ENCODE measurements at regions not wholly inside any gene's neighbourhood (a gene's known extent, or its start where the extent isn't known, plus 50 kb on each side); places are given as distances from the start of the nearest gene placed in this dataset.

DNA sequence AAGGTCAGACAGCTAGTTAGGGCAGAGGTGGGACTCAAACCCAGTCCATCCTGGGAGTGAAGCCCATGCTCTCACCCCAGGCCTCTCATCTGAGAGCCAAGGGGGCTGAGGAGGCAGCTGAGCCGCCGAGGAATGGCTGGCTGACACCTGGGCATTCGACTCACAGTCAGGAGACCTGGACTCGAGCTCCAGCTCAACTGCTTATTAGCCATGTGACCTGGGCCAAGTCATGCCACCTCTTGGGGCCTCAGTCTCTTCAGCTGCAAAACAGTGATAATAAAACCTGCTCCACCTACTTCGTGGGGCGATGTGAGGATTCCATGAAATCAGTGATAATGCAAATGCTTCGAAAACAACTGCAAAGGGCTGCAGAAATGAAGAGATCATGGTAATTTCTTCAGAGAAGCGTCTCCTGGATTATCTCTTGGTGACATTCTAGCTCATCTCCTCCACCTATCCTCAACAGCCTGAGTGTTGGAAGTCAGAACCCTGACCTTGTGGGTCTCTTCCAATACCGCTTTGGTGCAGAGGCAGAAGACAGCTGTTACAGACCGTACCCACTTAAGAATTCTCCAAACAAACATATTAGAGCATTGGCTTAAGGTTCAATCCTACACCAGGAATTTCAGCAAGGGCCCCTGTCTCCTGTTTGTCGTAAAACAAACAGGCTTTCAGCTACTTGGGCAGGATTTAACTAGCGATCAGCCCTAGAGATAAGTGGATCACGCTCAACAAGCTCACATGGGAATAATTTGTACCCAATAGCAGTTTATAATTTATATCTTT is 60.0 kb upstream of the PIM1 start:
- intact Hi-C loops (cut with DNase I): loop anchor here (10.0 kb wide), 1 partner anchor 55 kb away; no protein-coding TSS in a partner anchor
- Histone ChIP-seq H3K27me3 (no peaks in the 10 kb centered on the region), H3K9me3 (no peaks in the 10 kb centered on the region), H3K27ac (peak overlapping the region; percentile 73 to 74 (median 73)), H3K4me3 (replicated peaks in 1 of 3) (no peak overlapping the region), H3K4me1 (peaks cover 11 to 17% of the 10 kb centered on the region in 2 donors), H3K36me3 (no peaks in the 10 kb centered on the region)
- TF ChIP-seq POLR2A (IDR thresholded peaks at IDR 0.05): peak in 1 of 2 donors; percentile 37
- no peak for TF ChIP-seq CTCF (IDR thresholded peaks at IDR 0.05)
- DNase-seq: peak; percentile 48 to 52
- 53 to 61% methylated on average over 13 of the region's 13 CpGs for WGBS, 2 donors

- H3K36me3 ChIP-seq: no peaks in the 10 kb centered on the region
- H3K4me3 ChIP-seq (replicated peaks in 1 of 3): no peak overlapping the region
- peak overlapping the region; percentile 73 to 74 (median 73) for H3K27ac ChIP-seq
- 71 to 83% methylated on average over 11 of the region's 11 CpGs for WGBS, 2 donors
- no peak for TF ChIP-seq POLR2A (IDR thresholded peaks at IDR 0.05)
- TF ChIP-seq CTCF (IDR thresholded peaks at IDR 0.05): no peak
- DNase-seq: no peak
- H3K9me3 ChIP-seq: no peaks in the 10 kb centered on the region
- H3K4me1 ChIP-seq: peaks cover 11 to 17% of the 10 kb centered on the region in 2 donors
- intact Hi-C loops (cut with DNase I): no loop called here
- H3K27me3 ChIP-seq: no peaks in the 10 kb centered on the region
Observed at GRCh38 chr6:37110500-37111461, 59.2 kb upstream of the PIM1 start.

DNA sequence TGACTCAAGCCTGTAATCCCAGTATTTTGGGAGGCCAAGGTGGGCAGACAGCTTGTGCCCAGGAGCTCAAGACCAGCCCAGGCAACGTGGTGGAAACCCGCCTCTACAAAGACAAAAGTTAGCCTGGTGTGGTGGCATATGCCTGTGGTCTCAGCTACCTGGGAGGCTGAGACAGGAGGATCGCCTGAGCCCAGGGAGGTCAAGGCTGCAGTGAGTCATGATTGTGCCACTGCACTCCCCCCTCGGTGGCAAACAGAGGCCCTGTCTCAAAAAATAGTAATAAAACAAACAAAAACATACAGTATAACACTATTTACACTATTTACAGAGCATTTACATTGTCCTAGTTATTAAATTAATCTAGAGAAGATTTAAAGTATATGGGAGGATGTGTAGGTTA is 56.0 kb upstream of the PIM1 start:
- H3K4me3 ChIP-seq (replicated peaks in 1 of 3): no peak overlapping the region

GRCh38 chr6:37114612-37115011 is 55.3 kb upstream of the PIM1 start:
- Histone ChIP-seq H3K9me3 (no peaks in the 10 kb centered on the region), H3K27ac (no peak overlapping the region)

More for the DNA sequence above, 56.0 kb upstream of the PIM1 start:
- no peak for TF ChIP-seq CTCF (IDR thresholded peaks at IDR 0.05)
- no peak for TF ChIP-seq POLR2A (IDR thresholded peaks at IDR 0.05)
- no peak for DNase-seq
- Histone ChIP-seq H3K27me3 (no peaks in the 10 kb centered on the region), H3K4me1 (peaks cover 11 to 17% of the 10 kb centered on the region in 2 donors), H3K9me3 (no peaks in the 10 kb centered on the region), H3K27ac (no peak overlapping the region), H3K36me3 (no peaks in the 10 kb centered on the region)
- intact Hi-C loops (cut with DNase I): no loop called here
- 91 to 100% methylated on average over 4 of the region's 4 CpGs for WGBS, 2 donors

More at GRCh38 chr6:37114612-37115011, 55.3 kb upstream of the PIM1 start:
- Histone ChIP-seq H3K4me1 (peaks cover 9 to 13% of the 10 kb centered on the region in 2 donors), H3K36me3 (no peaks in the 10 kb centered on the region), H3K4me3 (replicated peaks in 1 of 3) (no peak overlapping the region), H3K27me3 (no peaks in the 10 kb centered on the region)
- WGBS, 2 donors: 91 to 93% methylated on average over 4 of the region's 4 CpGs
- intact Hi-C loops (cut with DNase I): no loop called here
- DNase-seq: no peak
- TF ChIP-seq POLR2A (IDR thresholded peaks at IDR 0.05) (no peak), CTCF (IDR thresholded peaks at IDR 0.05) (no peak)

Measured in thyroid gland (tissue), 4 donors.